HG03558 (cell line): ENCODE measurements at regions not wholly inside any gene's neighbourhood (a gene's known extent, or its start where the extent isn't known, plus 50 kb on each side); places are given as distances from the start of the nearest gene placed in this dataset.
"Not testable (repeated sequence)": the region's sequence is repeated elsewhere in the genome, so short reads cannot be mapped to it uniquely, and the experiment has no call there.

Experiments
- ATAC-seq: cut with Tn5 transposase; IDR thresholded peaks from one replicate; pipeline ENCODE4 v1.9.1; 2021; ENCODE audit warnings: moderate number of reproducible peaks; ENCODE audit not compliant: unreplicated experiment; ENCODE audit errors: extremely low read depth

- no peak for ATAC-seq
Observed at GRCh38 chr13:24617256-24618010, 62.8 kb upstream of the ATP12A start.

- peak; percentile 89 for ATAC-seq
Observed at GRCh38 chr13:24618011-24618955, 61.9 kb upstream of the ATP12A start.

GRCh38 chr13:24619282-24619681 is 60.9 kb upstream of the ATP12A start:
- ATAC-seq = no peak

GRCh38 chr13:24622481-24623148 is 57.6 kb upstream of the ATP12A start:
- ATAC-seq = not testable (repeated sequence)

GRCh38 chr13:24623149-24623665 is 57.0 kb upstream of the ATP12A start:
- ATAC-seq = no peak

GRCh38 chr13:24624363-24624762 is 55.8 kb upstream of the ATP12A start:
- no peak for ATAC-seq

- ATAC-seq = no peak
Observed at GRCh38 chr13:24624801-24625231, 55.4 kb upstream of the ATP12A start.

GRCh38 chr13:24625331-24625731 is 54.9 kb upstream of the ATP12A start:
- no peak for ATAC-seq

GRCh38 chr13:24625870-24626849 is 54.0 kb upstream of the ATP12A start:
- no peak for ATAC-seq

- no peak for ATAC-seq
Observed at GRCh38 chr13:24627090-24627714, 53.0 kb upstream of the ATP12A start.

GRCh38 chr13:24627946-24628345 is 52.3 kb upstream of the ATP12A start:
- no peak for ATAC-seq

GRCh38 chr13:24629320-24629719 is 50.9 kb upstream of the ATP12A start:
- ATAC-seq = no peak

- no peak for ATAC-seq
Observed at GRCh38 chr13:24630121-24630520, 50.1 kb upstream of the ATP12A start.
